ENCODE measurements at regions not wholly inside any gene's neighbourhood (a gene's known extent, or its start where the extent isn't known, plus 50 kb on each side); places are given as distances from the start of the nearest gene placed in this dataset.

GRCh38 chr6:1202201-1202600 lies 109.7 kb upstream of the FOXQ1 start:
- no peak for DNase-seq (ENCODE audit: low read depth in 2 of 3, low spot score in 2 of 3)

GRCh38 chr6:1201547-1202200 lies 110.2 kb upstream of the FOXQ1 start:
- DNase-seq (ENCODE audit: low read depth in 2 of 3, low spot score in 2 of 3), result no peak

GRCh38 chr6:1200409-1201101 lies 111.3 kb upstream of the FOXQ1 start:
- DNase-seq (ENCODE audit: low read depth in 2 of 3, low spot score in 2 of 3), result no peak

- no peak for DNase-seq (ENCODE audit: low read depth in 2 of 3, low spot score in 2 of 3)
These were observed 111.9 kb upstream of the FOXQ1 start for GRCh38 chr6:1200081-1200408.

- DNase-seq (ENCODE audit: low read depth in 2 of 3, low spot score in 2 of 3), result no peak
These were observed 114.6 kb upstream of the FOXQ1 start for GRCh38 chr6:1197309-1197708.

- DNase-seq (ENCODE audit: low read depth in 2 of 3, low spot score in 2 of 3), result no peak
These were observed 120.7 kb upstream of the FOXQ1 start for GRCh38 chr6:1191141-1191630.

- no peak for DNase-seq (ENCODE audit: low read depth in 2 of 3, low spot score in 2 of 3)
These were observed 121.5 kb upstream of the FOXQ1 start for GRCh38 chr6:1190366-1190765.

- no peak for DNase-seq (ENCODE audit: low read depth in 2 of 3, low spot score in 2 of 3)
These were observed 123.7 kb upstream of the FOXQ1 start for GRCh38 chr6:1188199-1188598.

- DNase-seq (ENCODE audit: low read depth in 2 of 3, low spot score in 2 of 3), result no peak
These were observed 124.4 kb upstream of the FOXQ1 start for GRCh38 chr6:1187293-1188131.

GRCh38 chr6:1184318-1184717 lies 127.6 kb upstream of the FOXQ1 start:
- no peak for DNase-seq (ENCODE audit: low read depth in 2 of 3, low spot score in 2 of 3)

- no peak for DNase-seq (ENCODE audit: low read depth in 2 of 3, low spot score in 2 of 3)
These were observed 129.0 kb upstream of the FOXQ1 start for GRCh38 chr6:1182722-1183521.

GRCh38 chr6:1181939-1182605 lies 129.8 kb upstream of the FOXQ1 start:
- DNase-seq (ENCODE audit: low read depth in 2 of 3, low spot score in 2 of 3), result no peak

- DNase-seq (ENCODE audit: low read depth in 2 of 3, low spot score in 2 of 3), result no peak
These were observed 132.1 kb upstream of the FOXQ1 start for GRCh38 chr6:1179571-1180459.

GRCh38 chr6:1178590-1178989 lies 133.3 kb upstream of the FOXQ1 start:
- no peak for DNase-seq (ENCODE audit: low read depth in 2 of 3, low spot score in 2 of 3)

GRCh38 chr6:1176567-1176966 lies 135.3 kb upstream of the FOXQ1 start:
- DNase-seq (ENCODE audit: low read depth in 2 of 3, low spot score in 2 of 3), result no peak

- no peak for DNase-seq (ENCODE audit: low read depth in 2 of 3, low spot score in 2 of 3)
These were observed 136.0 kb upstream of the FOXQ1 start for GRCh38 chr6:1175877-1176276.

GRCh38 chr6:1170794-1171193 lies 141.1 kb upstream of the FOXQ1 start:
- no peak for DNase-seq (ENCODE audit: low read depth in 2 of 3, low spot score in 2 of 3)

GRCh38 chr6:1164600-1164999 lies 147.3 kb upstream of the FOXQ1 start:
- DNase-seq (ENCODE audit: low read depth in 2 of 3, low spot score in 2 of 3), result no peak

- DNase-seq (ENCODE audit: low read depth in 2 of 3, low spot score in 2 of 3), result no peak
These were observed 148.4 kb upstream of the FOXQ1 start for GRCh38 chr6:1163501-1163900.

Measured in hematopoietic multipotent progenitor cell (in vitro differentiated cells).